Lower leg skin (tissue), 4 donors: ENCODE measurements at regions not wholly inside any gene's neighbourhood (a gene's known extent, or its start where the extent isn't known, plus 50 kb on each side); places are given as distances from the start of the nearest gene placed in this dataset.

ENCODE experiments used
- DNase-seq, 2 donors: peaks; one replicate each; pipeline ENCODE4 v3.0.0-alpha.2; 2019; ENCODE audit warnings: low spot score in 2 of 2
- H3K4me3 ChIP-seq: fragments of 200-600 bp; sonication (generic); 2 replicates; pipeline ENCODE4 v1.5.1; 2017; ENCODE audit warnings: mild to moderate bottlenecking, low read depth; ENCODE audit not compliant: poor library complexity, severe bottlenecking
- POLR2A ChIP-seq, 2 donors: fragments of 450-650 bp; IDR thresholded peaks; one replicate each; pipeline ENCODE4 v1.6.1; 2016 to 2017; ENCODE audit warnings: antibody characterized with exemption in 2 of 2, mild to moderate bottlenecking in 1 of 2, moderate library complexity in 1 of 2
- WGBS, 2 donors: methylation state at CpG; one replicate each; pipeline ENCODE4 v1.1.5; 2018; 5-methylcytosine and 5-hydroxymethylcytosine counted together
- intact Hi-C: fragments of 100-400 bp; cut with DNase I; formaldehyde crosslinking; loops from one replicate; pipeline ENCODE4 v1.15.0; 2023; ENCODE audit warnings: low total_unique reads
- TF ChIP-seq, protein P1 (sequence below), 3 donors: fragments of 450-650 bp; IDR thresholded peaks; one replicate each; pipeline ENCODE4 v1.5.1; 2016; ENCODE audit warnings: antibody characterized with exemption in 3 of 3, mild to moderate bottlenecking in 3 of 3, moderate library complexity in 2 of 3

DNA sequence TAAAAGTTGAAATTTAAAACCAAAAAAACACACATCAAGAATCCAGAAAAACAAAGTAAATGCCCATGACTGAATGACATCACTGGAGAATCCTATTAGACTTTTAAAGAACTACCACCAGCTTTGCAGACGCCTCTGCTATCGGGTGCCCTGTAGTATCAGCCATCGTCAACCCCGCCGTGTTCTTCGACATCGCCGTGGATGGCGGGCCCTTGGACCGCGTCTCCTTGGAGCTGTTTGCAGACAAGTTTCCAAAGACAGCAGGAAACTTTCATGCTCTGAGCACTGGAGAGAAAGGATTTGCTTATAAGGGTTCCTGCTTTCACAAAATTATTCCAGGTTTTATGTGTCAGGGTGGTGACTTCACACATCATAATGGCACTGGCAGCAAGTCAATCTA lies 201.9 kb downstream of the DMAC1 start:
- no peak for DNase-seq
- TF ChIP-seq, protein P1, sequence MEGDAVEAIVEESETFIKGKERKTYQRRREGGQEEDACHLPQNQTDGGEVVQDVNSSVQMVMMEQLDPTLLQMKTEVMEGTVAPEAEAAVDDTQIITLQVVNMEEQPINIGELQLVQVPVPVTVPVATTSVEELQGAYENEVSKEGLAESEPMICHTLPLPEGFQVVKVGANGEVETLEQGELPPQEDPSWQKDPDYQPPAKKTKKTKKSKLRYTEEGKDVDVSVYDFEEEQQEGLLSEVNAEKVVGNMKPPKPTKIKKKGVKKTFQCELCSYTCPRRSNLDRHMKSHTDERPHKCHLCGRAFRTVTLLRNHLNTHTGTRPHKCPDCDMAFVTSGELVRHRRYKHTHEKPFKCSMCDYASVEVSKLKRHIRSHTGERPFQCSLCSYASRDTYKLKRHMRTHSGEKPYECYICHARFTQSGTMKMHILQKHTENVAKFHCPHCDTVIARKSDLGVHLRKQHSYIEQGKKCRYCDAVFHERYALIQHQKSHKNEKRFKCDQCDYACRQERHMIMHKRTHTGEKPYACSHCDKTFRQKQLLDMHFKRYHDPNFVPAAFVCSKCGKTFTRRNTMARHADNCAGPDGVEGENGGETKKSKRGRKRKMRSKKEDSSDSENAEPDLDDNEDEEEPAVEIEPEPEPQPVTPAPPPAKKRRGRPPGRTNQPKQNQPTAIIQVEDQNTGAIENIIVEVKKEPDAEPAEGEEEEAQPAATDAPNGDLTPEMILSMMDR (IDR thresholded peaks at IDR 0.05), result no peak
- TF ChIP-seq POLR2A (IDR thresholded peaks at IDR 0.05), result no peak
- no peak overlapping the region for H3K4me3 ChIP-seq
- intact Hi-C loops, result no loop called here
- 95 to 96% methylated on average over 11 of the region's 11 CpGs for WGBS, 2 donors

DNA sequence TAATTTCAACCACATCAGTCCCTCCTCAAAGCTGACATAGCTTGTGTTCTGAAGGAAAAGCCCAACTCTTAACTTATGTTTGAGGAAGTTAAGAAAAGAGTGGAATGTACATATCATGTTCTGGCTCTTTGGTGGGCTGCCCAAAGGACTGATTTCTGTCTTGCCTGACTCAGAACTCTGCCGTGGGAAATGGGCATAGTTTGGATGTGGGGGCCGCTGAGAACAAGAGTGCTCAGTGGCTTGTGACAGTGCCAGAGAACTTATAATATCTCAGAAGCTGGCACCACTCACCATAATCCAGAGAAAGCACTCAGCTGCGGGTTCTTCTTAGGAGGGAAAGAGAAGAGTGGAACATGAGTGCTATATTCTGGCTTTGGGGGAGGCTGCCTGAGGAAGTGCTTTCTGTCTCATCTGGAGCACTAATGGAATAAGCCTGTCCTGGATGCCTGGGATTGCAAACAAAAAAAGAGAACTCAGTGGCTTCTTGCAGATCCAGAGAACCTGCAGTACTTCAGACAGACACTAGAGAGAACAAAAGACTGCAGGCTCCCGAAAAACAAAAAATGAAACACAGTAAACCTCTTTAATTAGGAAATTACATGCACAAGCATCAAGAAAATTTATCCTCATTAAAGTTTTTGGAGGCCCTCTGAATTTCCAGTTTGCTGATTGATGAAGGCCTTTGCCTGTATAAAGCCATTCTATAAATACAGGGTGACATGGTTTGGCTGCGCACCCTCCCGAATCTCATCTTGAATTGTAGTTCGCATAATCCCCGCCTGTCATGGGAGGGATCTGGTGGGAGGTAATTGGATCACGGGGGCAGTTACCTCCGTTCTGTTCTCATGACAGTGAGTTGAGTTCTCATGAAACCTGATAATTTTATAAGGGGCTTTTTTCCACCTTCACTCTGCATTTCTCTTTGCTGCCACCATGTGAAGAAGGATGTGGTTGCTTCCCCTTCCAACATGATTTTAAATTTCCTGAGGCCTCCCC lies 207.0 kb downstream of the DMAC1 start:
- TF ChIP-seq, protein P1 (IDR thresholded peaks at IDR 0.05), result no peak
- TF ChIP-seq POLR2A (IDR thresholded peaks at IDR 0.05), result no peak

DNA sequence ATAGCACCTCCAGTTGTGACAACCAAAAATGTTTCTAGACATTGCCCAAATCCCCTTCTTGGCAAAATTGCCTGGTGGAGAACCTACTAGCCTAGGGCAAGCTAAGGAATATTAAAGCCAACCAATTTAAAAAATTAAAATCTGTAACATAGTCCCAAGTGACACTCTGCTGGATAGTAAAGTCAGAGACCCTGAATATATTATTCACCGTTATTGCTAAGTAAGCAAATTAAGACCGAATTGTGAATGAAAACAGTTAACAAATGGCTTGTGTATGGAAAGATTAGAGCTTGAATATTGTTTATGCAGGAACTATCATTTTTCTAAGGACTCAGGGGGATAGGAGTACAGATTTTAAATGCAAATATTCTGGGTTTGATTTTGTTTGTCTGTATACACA lies 208.1 kb downstream of the DMAC1 start:
- TF ChIP-seq, protein P1 (IDR thresholded peaks at IDR 0.05), result no peak
- no peak for TF ChIP-seq POLR2A (IDR thresholded peaks at IDR 0.05)
- no peak overlapping the region for H3K4me3 ChIP-seq
- intact Hi-C loops, result no loop called here
- DNase-seq, result no peak
- WGBS, 2 donors, result 87 to 90% methylated on average over 2 of the region's 2 CpGs

More for the DNA sequence above, 207.0 kb downstream of the DMAC1 start:
- no peak overlapping the region for H3K4me3 ChIP-seq
- intact Hi-C loops, result no loop called here
- no peak for DNase-seq
- WGBS, 2 donors, result 62 to 76% methylated on average over 10 of the region's 10 CpGs

DNA sequence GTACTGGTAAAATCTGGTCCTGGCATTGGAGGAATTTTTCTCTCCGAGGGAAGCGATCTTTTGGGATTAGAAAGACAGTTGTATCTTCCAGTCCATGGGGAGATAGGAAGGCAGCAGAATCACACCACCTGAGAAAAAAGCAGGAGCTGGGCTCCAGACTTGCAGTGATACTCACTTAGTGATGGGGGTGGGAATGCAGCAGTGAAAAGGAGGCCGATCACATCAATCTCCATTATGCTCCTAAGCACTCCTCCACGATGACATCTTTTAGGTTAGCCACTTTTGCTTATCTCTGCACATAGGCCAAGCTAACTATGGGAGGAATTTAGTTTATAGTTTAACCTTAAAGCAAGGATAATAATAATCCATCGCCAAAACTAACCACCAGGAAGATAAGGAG lies 219.0 kb downstream of the DMAC1 start:
- intact Hi-C loops, result no loop called here
- WGBS, 2 donors, result 73 to 76% methylated on average over 5 of the region's 5 CpGs

DNA sequence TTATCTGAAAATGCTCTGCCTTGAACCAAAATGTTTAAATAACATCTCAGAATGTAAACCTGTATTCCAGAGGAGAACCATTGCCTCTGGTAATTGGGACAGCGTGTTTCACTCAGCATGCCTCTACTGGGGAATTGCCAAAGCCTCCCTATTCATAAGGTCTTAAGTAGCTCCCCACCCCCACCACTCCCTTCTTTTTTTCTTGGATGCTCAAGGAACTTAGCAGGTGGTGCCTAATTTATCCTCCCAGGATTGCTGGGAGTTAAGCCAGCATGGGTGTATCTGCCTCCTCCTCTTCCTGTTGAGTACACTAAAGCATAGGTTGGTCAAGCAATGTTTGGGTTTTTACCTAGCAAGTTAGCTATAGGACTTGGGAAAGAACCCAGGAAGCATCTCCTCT lies 220.2 kb downstream of the DMAC1 start:
- 33 to 35% methylated on average over 1 of the region's 1 CpG for WGBS, 2 donors
- intact Hi-C loops, result no loop called here
- TF ChIP-seq, protein P1 (IDR thresholded peaks at IDR 0.05), result no peak
- no peak for TF ChIP-seq POLR2A (IDR thresholded peaks at IDR 0.05)
- DNase-seq, result no peak
- no peak overlapping the region for H3K4me3 ChIP-seq

More for the DNA sequence above, 219.0 kb downstream of the DMAC1 start:
- no peak overlapping the region for H3K4me3 ChIP-seq
- no peak for DNase-seq
- TF ChIP-seq, protein P1 (IDR thresholded peaks at IDR 0.05), result no peak
- no peak for TF ChIP-seq POLR2A (IDR thresholded peaks at IDR 0.05)
